ENCODE measurements at regions not wholly inside any gene's neighbourhood (a gene's known extent, or its start where the extent isn't known, plus 50 kb on each side); places are given as distances from the start of the nearest gene placed in this dataset.

DNA sequence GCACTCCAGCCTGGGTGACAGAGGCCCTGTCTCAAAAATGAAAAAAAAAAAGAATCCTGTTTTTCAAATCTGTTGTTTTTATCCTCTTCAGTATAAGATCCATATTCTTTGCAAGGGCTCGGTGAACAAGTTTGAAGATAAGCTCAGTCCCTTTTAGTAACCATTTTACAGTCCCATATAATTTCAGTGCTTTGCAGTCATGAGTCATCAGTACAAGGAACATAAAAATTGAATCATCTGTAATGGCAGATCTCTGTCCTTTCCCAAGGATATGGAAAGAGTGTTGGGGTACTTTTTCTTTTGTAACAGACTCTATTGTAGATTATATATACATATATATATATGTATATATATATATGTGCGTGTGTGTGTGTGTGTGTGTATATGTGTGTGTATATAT is 52.2 kb upstream of the ZPBP start:
- DNase-seq (ENCODE audit: low read depth, low spot score), result no peak
- Histone ChIP-seq H3K4me1 (ENCODE audit: control insufficient read depth, extremely low read depth, insufficient read depth, low read length) (no peaks in the 10 kb centered on the region), H3K27ac (ENCODE audit: insufficient read depth, low read depth, low read length) (no peak overlapping the region), H3K9me3 (replicated peaks; ENCODE audit: control insufficient read depth, insufficient read depth, low read length) (no peaks in the 10 kb centered on the region), H3K9ac (replicated peaks; ENCODE audit: extremely low read depth, insufficient read depth, low read length) (no peak overlapping the region), H3K27me3 (ENCODE audit: control insufficient read depth in 2 of 2, insufficient read depth in 2 of 2, low read length in 2 of 2) (no peaks in the 10 kb centered on the region), H4K20me1 (replicated peaks; ENCODE audit: control insufficient read depth, extremely low read depth, insufficient read depth, low read length) (no peaks in the 10 kb centered on the region), H3K9me1 (replicated peaks; ENCODE audit: control insufficient read depth, extremely low read depth, insufficient read depth, low read length) (no peaks in the 10 kb centered on the region), H2AFZ (ENCODE audit: low read depth, low read length) (no peak overlapping the region), H3K36me3 (ENCODE audit: control insufficient read depth in 2 of 2, extremely low read depth in 1 of 2, insufficient read depth in 2 of 2, low read length in 2 of 2) (no peaks in the 10 kb centered on the region), H3K4me3 (replicated peaks in 1 of 3; ENCODE audit: insufficient read depth in 1 of 3, low read depth in 1 of 3, low read length in 3 of 3) (no peak overlapping the region), H3K79me2 (ENCODE audit: control insufficient read depth, insufficient read depth, low read length) (no peaks in the 10 kb centered on the region), H3K4me2 (ENCODE audit: insufficient read depth, low read length) (no peak overlapping the region)
- no peak for TF ChIP-seq MYC (IDR thresholded peaks at IDR 0.05; ENCODE audit: low read depth, low read length)
- TF ChIP-seq POLR2AphosphoS5 (IDR thresholded peaks at IDR 0.05; ENCODE audit: insufficient read depth, low read depth, low read length), result no peak
- no peak for TF ChIP-seq JUN (IDR thresholded peaks at IDR 0.05; ENCODE audit: borderline replicate concordance, insufficient read depth, insufficient read length, low read depth)
- TF ChIP-seq, protein P1, sequence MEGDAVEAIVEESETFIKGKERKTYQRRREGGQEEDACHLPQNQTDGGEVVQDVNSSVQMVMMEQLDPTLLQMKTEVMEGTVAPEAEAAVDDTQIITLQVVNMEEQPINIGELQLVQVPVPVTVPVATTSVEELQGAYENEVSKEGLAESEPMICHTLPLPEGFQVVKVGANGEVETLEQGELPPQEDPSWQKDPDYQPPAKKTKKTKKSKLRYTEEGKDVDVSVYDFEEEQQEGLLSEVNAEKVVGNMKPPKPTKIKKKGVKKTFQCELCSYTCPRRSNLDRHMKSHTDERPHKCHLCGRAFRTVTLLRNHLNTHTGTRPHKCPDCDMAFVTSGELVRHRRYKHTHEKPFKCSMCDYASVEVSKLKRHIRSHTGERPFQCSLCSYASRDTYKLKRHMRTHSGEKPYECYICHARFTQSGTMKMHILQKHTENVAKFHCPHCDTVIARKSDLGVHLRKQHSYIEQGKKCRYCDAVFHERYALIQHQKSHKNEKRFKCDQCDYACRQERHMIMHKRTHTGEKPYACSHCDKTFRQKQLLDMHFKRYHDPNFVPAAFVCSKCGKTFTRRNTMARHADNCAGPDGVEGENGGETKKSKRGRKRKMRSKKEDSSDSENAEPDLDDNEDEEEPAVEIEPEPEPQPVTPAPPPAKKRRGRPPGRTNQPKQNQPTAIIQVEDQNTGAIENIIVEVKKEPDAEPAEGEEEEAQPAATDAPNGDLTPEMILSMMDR (IDR thresholded peaks at IDR 0.05; ENCODE audit: extremely low read depth in 1 of 2, insufficient read depth in 1 of 2, low read depth in 1 of 2, low read length in 2 of 2), result no peak
- no peak for TF ChIP-seq EZH2 (IDR thresholded peaks at IDR 0.05; ENCODE audit: borderline replicate concordance, low read depth, low read length, severe bottlenecking)
- no peak for TF ChIP-seq POLR2A (IDR thresholded peaks at IDR 0.05; ENCODE audit: low read depth, low read length)
- TF ChIP-seq GATA2 (IDR thresholded peaks at IDR 0.05; ENCODE audit: insufficient read depth, insufficient read length, low read depth, low read length), result no peak
- TF ChIP-seq, protein P2, sequence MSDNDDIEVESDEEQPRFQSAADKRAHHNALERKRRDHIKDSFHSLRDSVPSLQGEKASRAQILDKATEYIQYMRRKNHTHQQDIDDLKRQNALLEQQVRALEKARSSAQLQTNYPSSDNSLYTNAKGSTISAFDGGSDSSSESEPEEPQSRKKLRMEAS (IDR thresholded peaks at IDR 0.05; ENCODE audit: insufficient read depth, insufficient read length), result no peak
- no peak for TF ChIP-seq FOS (IDR thresholded peaks at IDR 0.05; ENCODE audit: borderline replicate concordance, insufficient read depth, low read length)
- CTCF ChIA-PET, result interaction anchor here (3.6 kb wide), 1 partner anchor 996 kb away, joined by 18 read pairs; no protein-coding TSS in a partner anchor
- no TSS peak for BruUV-seq (replicated peaks)
- dilution Hi-C loops (cut with MboI; ENCODE audit: extremely low pct_ligation_motif_present, low sequenced_read_pairs), result no loop called here
- POLR2A ChIA-PET, result no interaction called here
- FAIRE-seq, result no peak
- intact Hi-C loops (cut with micrococcal nuclease), result no loop called here

All from endothelial cell of umbilical vein (primary cell).